Stimulated activated CD4-positive, alpha-beta T cell treated with anti-CD3 and anti-CD28 coated beads, Interleukin-1b, Interleukin-23, amount 100 ng/mL, for 4 hours (primary cell): ENCODE measurements at regions not wholly inside any gene's neighbourhood (a gene's known extent, or its start where the extent isn't known, plus 50 kb on each side); places are given as distances from the start of the nearest gene placed in this dataset.

Experiments used
- DNase-seq, 2 donors: peaks; one replicate each; pipeline ENCODE4 v3.0.0-alpha.2; 2020; ENCODE audit warnings: low read depth in 2 of 2

DNA sequence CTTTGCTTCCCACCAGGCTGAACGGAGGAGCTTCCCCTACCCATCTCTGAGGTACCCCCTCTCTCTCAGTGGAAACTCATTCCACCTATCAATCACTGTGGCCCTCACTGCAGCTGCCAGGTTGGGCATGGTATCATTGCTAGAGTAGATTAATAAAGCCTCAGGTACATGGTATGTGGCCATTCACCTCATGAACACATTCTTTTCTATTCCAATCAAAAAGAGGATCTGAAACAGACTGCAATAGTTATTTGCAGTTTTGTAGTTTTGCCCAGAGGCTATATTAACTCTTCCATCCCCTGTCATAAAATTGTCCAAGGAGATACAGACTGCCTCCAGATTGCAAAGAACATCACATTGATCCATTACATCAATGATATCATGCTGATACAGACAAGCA is 85.8 kb upstream of the MVB12B start:
- no peak for DNase-seq

DNA sequence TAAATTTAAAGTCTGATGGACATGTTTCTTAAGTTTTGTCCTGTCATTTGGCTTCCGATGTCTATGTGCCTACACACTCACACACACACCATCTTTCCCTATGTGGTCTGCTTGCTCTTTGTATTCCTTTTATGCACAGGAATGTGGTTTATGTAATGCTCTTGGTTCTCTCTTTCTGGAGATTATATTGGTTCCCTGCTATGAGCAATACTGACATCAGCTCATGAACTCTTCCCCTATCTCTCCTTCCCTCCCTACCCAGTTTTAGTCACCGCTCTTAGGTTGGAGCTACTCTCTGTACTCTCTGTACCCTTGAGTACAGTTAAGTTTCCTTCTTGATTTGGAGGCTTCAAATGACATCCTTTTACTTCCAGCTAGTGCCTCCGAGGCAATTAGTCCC is 77.9 kb upstream of the MVB12B start:
- DNase-seq, result no peak

DNA sequence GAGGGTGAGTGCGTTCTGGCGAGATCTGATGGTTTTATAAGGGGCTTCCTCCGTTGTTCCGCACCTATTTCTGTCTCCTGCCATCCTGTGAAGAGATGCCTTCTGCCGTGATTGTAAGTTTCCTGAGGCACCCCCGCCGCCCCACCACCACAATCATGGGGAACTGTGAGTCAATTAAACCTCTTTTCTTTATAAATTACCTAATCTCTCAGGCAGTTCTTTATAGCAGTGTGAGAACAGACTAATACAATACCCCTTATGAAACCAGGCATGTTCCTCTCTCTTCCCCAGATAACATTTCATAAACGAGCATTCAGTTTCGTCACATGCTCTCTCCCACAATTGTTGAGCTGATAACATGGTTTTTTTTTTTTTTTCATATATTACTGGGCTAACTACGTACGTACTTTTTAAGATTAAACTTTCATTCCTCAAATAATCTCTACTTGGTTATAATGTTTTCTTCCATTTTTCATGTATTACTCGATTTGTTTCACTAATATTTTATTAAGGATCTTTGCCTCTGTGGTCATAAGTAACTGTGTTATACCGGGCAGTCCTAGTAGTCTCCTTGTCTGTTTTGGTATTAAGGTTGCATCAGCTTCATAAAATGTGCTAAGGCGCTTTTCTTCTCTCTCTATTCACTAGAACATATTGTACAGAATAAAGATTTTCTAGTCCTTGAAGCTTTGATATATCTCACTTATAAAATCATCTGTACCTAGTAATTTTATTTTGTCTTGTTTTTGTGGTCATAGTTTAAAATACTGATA is 64.9 kb upstream of the MVB12B start:
- DNase-seq, result no peak

DNA sequence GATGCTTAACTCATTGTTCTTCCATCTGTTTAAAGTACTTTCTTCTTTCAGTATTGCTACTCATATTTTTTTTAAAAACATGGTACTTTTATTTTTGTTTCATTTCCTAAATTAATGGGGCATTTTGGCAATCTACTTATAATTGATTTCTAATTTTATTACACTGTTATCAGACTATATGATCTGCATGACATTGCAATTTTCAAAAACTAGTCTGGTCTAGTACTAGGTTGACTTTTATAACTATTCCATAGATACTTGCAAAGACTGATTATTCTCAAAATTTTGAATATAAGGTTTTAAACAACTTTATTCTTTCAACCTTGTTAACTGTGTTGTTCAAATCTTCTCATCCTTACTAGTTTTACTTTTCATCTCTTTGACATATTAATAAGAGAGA is 63.9 kb upstream of the MVB12B start:
- no peak for DNase-seq

DNA sequence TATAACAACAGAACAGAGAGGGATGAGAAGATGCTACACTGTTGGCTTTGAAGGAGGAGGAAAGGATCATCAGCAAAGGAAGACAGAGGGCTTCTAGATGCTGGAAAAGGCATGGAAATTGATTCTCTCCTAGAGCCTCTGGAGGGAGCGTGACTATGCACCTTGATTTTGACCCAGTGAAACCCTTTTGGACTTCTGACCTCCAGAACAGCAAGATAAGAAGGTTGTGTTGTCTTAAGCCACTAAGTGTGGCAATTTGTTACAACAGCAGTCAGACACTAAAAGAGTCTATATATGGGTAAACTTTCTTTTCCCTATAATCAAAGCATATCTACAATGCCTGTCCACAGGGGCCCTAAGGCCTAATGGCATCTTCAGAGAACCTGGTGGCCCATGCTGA is 56.1 kb upstream of the MVB12B start:
- no peak for DNase-seq

DNA sequence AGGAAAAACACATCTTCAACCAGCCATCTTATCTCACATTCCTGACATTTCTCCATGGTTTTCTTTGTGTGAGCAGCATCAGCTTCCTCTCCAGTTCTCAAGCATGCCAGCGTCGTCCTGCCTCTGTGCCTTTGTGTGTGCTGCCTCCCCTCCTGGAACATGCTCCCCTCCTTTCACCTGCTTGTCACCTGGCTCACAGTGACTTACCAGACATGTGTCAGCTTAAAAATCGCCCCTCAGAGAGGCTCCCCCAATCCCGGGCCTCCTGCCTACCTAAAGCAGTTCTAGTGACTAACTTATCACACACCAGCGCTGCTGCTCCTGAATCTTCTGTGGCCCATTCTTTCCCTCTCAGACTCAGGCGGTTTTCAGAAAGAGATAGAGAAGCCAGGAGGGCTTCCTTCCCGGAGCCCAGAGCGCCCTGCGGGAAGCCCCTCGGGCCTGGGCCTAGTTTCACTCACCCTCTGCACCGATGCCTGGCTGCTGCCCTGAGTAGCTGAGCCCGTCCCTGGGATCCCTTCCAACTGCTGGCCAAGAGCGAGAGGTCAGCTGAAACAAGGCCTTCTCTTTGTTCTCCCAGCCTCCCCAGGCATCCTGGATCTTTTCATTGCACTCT is 51.1 kb upstream of the MVB12B start:
- DNase-seq, result no peak

DNA sequence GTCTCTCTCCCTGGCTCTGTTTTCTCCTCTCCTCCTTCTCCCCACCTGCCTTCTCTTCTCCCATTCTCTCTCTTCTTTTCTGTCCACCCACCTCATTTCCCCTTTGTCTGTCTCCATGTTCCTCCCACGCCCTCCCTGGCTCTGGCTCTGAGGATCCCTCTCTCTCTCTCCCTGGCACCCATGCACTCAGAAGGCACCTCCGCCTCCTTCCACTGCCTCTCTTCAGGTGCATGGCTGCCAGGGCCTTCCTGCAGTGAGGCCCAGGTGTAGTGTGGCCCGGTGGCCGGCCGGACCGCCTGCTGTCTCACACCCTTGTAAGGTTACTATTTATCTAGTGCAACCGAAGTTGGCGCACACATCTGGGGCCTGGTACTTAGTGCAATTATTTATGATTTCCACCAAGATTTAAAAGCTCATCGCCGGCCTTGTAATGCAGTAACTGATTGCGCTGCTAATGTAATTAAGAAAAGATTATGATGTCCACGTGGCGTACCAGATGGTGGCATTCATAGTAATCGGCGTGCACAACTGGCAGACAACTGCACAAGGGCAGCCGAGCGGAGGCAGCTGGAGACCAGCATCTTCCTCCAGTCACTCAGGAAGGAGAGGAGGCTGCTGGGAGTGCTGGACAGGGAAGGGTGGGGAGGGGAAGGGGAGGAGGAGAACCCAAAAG is 50.4 kb upstream of the MVB12B start:
- no peak for DNase-seq
